ENCODE measurements at regions not wholly inside any gene's neighbourhood (a gene's known extent, or its start where the extent isn't known, plus 50 kb on each side); places are given as distances from the start of the nearest gene placed in this dataset.

DNA sequence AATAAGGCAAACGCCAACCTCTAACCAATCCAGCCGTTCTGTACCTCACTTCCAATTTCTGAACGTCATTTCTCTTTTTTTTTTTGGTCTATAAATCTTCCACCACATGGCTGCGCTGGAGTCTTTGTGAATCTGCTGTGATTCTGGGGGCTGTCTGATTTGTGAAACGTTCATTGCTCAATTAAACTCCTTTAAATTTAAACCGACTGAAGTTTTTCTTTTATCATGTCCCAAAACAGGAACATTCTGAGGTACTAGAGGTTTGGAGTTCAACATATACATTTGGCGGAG is 65.5 kb upstream of the BACH1 start:
- 58 to 69% (median 68%) methylated on average over 7 of the region's 7 CpGs for WGBS, 3 donors
- Histone ChIP-seq H3K4me1 (peaks cover 4% of the 10 kb centered on the region), H3K9me3 (no peaks in the 10 kb centered on the region), H3K36me3 (ENCODE audit: insufficient read depth in 1 of 2, low read depth in 1 of 2) (no peaks in the 10 kb centered on the region), H3K27me3 (ENCODE audit: insufficient read depth in 3 of 3, low read length in 2 of 3) (no peaks in the 10 kb centered on the region), H3K4me3 (no peak overlapping the region), H3K27ac (no peak overlapping the region)
- intact Hi-C loops (cut with DNase I), result no loop called here
- ATAC-seq (peak in 1 of 4 donors; percentile 44), DNase-seq (no peak)
- TF ChIP-seq, protein P1, sequence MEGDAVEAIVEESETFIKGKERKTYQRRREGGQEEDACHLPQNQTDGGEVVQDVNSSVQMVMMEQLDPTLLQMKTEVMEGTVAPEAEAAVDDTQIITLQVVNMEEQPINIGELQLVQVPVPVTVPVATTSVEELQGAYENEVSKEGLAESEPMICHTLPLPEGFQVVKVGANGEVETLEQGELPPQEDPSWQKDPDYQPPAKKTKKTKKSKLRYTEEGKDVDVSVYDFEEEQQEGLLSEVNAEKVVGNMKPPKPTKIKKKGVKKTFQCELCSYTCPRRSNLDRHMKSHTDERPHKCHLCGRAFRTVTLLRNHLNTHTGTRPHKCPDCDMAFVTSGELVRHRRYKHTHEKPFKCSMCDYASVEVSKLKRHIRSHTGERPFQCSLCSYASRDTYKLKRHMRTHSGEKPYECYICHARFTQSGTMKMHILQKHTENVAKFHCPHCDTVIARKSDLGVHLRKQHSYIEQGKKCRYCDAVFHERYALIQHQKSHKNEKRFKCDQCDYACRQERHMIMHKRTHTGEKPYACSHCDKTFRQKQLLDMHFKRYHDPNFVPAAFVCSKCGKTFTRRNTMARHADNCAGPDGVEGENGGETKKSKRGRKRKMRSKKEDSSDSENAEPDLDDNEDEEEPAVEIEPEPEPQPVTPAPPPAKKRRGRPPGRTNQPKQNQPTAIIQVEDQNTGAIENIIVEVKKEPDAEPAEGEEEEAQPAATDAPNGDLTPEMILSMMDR (IDR thresholded peaks at IDR 0.05), result no peak

DNA sequence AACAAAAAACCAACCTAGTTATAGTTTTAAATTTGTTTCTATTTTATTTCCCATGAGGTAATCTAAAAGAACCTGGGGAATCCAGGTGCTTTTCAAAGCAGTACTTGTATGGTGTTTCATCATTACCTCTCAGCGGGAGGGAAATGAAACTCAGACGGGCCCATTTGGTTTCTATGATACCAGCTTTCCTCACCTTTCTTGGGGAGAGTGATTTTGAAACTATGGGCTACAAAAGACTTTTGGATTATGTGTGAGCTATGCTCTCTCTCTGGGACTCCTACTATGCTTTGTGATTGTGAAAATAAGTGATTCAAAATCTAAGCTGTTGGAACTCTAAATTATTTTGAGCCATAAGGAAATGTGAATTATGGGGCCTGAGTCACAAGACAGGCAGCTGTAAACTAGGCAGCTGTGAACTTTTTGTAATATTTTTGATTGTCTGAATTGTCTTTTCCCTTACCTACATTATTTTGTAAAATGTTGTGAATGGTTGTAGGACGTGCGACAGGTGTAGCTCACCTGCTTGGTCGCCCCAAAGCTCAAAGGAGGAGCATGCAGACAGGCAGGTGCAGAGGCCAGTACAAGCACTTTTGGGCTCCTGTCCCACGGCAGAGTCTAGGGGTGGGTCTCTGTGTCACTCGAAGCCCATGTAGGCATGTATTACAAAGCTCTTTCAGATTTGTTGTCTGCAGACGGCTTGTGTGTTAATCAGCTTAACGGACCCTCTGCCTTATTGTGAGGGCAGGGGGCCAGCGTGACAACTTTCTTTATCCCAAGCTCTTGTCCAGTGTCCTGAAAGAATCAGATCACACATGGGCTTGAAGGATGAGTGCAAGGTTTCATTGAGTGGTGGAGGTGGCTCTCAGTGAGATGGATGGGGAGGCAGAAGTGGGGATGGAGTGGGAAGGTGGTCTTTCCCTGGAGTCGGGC is 64.8 kb upstream of the BACH1 start:
- no peaks in the 10 kb centered on the region for H3K36me3 ChIP-seq (ENCODE audit: insufficient read depth in 1 of 2, low read depth in 1 of 2)
- H3K27me3 ChIP-seq (ENCODE audit: insufficient read depth in 3 of 3, low read length in 2 of 3), result no peaks in the 10 kb centered on the region
- TF ChIP-seq, protein P1 (IDR thresholded peaks at IDR 0.05), result no peak
- WGBS, 3 donors, result 86 to 91% (median 87%) methylated on average over 11 of the region's 11 CpGs
- DNase-seq (no peak), ATAC-seq (no peak)
- H3K4me3 ChIP-seq, result no peak overlapping the region
- peaks cover 4% of the 10 kb centered on the region for H3K4me1 ChIP-seq
- intact Hi-C loops (cut with DNase I), result no loop called here
- H3K27ac ChIP-seq, result no peak overlapping the region
- no peaks in the 10 kb centered on the region for H3K9me3 ChIP-seq

DNA sequence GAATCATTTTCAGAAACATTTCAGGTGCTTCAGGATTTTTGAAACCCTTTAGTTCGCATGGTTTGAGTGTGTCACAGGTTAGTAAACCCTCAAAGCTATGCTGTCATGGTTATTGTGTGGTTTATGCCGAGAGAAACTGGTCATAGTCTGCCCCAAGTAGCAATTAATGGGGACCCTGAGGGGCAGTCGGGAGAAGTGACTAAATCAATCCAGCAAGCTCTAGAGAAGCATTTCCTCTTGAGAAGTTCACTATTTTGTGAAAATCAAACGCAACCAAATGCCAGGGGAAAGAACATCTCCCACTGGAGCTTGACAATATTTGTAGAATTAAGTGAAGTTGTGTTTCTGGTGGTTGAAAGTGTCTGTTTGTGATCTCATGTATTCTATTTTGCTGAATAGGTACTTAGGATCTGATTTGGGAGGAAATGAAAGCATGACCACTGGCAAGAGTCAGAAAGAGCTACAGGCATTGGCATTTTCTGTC is 63.0 kb upstream of the BACH1 start:
- no peak overlapping the region for H3K27ac ChIP-seq
- no peak for DNase-seq
- 80 to 83% (median 80%) methylated on average over 4 of the region's 4 CpGs for WGBS, 3 donors

DNA sequence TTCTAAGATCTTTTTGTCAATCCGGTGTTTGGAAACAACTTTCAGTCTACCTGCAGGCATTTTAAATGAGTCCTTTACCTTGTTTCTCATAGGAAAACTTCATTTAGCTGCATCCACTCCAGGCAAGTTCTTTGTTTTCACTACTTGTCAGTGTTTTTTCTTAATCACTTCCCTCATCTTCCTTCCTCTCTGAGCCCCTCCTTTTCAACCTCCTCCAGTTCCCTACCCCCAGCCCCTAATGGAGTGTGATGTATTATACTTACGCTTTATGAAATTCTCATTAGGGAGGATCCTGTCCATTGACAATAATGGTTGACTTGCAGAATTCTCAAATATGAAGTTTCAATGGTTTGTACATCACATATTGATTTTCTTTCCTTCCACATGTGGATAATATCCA is 62.5 kb upstream of the BACH1 start:
- ATAC-seq (no peak), DNase-seq (no peak)
- intact Hi-C loops (cut with DNase I), result no loop called here
- Histone ChIP-seq H3K36me3 (ENCODE audit: insufficient read depth in 1 of 2, low read depth in 1 of 2) (no peaks in the 10 kb centered on the region), H3K27me3 (ENCODE audit: insufficient read depth in 3 of 3, low read length in 2 of 3) (no peaks in the 10 kb centered on the region), H3K4me1 (peaks cover 4% of the 10 kb centered on the region), H3K27ac (no peak overlapping the region), H3K4me3 (no peak overlapping the region), H3K9me3 (no peaks in the 10 kb centered on the region)
- WGBS, 3 donors, result 83 to 88% (median 86%) methylated on average over 2 of the region's 2 CpGs
- TF ChIP-seq, protein P1 (IDR thresholded peaks at IDR 0.05), result no peak

More for the DNA sequence above, 63.0 kb upstream of the BACH1 start:
- intact Hi-C loops (cut with DNase I), result no loop called here
- no peak for ATAC-seq
- no peaks in the 10 kb centered on the region for H3K9me3 ChIP-seq
- peaks cover 4% of the 10 kb centered on the region for H3K4me1 ChIP-seq
- no peak overlapping the region for H3K4me3 ChIP-seq
- TF ChIP-seq, protein P1 (IDR thresholded peaks at IDR 0.05), result no peak
- H3K36me3 ChIP-seq (ENCODE audit: insufficient read depth in 1 of 2, low read depth in 1 of 2), result no peaks in the 10 kb centered on the region
- no peaks in the 10 kb centered on the region for H3K27me3 ChIP-seq (ENCODE audit: insufficient read depth in 3 of 3, low read length in 2 of 3)
